HG03571 (cell line): ENCODE measurements at regions not wholly inside any gene's neighbourhood (a gene's known extent, or its start where the extent isn't known, plus 50 kb on each side); places are given as distances from the start of the nearest gene placed in this dataset.
"Not testable (repeated sequence)": the region's sequence is repeated elsewhere in the genome, so short reads cannot be mapped to it uniquely, and the experiment has no call there.

Experiments
- ATAC-seq: cut with Tn5 transposase; IDR thresholded peaks from one replicate; pipeline ENCODE4 v1.9.1; 2021; ENCODE audit not compliant: unreplicated experiment

DNA sequence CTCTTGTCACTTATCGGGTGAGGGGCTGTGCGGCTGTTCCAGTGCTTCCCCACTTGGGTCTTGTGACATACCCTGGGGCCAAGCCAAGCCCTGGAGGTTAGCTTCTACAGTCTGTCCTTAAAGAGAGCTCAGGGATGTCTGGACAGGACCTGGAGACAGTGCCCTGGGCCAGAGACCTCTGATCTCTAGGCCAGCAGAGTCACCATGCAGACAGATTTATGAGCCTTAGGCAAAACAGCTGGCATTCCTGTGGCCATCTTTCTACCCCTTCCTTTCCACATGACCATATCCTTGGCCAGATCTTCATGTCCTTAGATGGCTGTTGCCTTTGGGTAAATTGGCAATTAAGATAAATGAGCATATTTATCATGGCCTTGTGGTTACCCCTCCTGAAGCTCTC lies 678.6 kb downstream of the MAFB start:
- ATAC-seq = no peak

DNA sequence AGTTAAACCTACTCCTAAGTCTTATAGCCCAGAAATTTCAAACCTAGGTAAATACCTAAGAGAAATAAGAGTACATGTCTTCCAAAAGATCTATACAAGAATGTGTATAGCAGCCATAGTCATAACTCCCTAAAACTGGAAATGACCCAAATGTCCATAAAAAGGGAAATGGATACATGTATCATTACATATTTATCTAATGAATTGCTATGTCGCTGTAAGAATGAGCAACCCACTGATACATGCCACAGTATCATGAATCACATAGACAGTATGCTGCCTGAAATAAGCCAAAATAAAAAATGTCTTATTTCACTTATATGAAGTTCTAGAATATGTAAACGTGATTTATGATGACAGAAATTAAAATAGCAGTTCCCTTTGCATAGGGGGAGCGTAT lies 679.5 kb downstream of the MAFB start:
- ATAC-seq = no peak

DNA sequence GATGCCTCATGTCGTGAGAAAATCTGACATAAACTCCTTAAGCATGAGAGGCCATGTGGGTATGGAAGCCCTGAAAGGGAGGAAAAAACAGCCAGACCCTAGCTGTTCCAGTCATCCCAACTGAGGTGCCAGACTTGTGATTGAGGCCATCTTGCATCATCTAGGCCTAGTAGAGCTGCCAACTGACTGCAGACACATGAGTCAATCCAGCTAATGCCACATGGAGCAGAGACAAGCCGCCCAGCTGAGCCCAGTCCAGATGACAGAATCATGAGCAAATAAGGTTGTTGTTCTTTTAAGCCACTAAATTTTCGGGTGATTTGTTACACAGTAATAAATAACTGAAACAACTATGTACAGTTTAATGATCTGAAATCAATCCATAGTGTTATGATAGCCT lies 680.9 kb downstream of the MAFB start:
- ATAC-seq = no peak

DNA sequence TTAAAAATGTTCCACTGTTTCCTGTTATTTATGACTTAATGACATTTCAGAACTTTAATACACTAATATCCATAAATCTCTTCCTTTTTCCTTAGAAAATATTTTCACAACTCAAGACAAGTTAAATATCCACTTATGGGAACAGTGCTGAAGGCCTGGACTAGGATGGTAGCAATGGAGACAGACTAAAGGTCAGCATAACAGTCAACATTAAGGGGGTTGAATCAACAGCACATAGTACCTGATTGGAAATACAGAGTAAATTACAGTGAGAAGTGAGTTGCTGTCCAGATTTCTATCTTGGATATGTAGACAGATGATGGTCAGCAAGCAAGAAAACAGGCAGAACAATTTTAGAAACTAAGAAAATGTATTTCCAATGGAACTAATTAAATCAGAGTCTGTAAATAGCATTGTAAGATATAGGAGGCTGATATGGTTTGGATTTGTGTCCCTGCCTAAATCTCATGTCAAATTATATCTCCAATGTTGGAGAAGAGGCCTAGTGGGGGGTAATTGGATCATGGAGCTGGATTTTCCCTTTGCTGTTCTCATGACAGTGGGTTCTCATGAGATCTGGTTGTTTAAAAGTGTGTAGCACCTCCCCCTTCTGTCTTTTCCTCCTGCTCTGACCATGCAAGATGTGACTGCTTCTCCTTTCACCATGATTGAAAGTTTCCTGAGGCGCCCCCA lies 682.7 kb downstream of the MAFB start:
- no peak for ATAC-seq

DNA sequence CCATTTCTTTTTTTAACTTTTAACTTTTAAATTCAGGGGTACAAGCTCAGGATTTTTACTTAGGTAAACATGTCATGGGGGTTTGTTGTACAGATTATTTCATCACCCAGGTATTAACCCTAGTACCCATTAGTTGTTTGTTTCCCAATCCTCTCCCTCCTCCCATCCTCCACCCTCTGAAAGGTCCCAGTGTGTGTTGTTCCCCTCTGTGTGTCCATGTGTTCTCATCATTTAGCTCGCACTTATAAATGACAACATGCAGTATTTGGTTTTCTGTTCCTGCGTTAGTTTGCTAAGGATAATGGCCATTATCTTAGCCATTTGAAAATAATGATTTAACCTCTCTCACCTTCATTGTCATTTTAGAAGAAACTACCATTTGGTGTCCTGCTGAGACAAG lies 684.9 kb downstream of the MAFB start:
- ATAC-seq = not testable (repeated sequence)

DNA sequence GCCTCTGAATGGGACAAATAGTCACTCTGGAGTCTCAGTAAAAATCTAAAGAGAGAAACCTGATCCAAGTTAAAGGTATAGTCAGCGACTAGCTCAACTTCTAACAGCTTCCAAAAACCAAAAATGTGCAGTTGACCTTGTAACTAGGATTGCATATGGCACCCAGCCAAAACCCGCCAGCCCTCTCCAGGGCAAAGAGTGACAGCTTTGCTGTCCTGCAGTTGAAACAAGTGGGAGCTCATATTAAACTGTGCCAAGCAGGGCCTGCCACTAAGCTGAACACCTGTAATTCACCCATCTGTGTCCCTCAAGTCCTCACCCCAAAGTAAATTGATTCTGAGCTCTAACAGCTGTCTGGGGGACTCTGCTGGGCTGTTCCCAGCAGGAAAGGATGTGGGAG lies 695.3 kb downstream of the MAFB start:
- no peak for ATAC-seq

DNA sequence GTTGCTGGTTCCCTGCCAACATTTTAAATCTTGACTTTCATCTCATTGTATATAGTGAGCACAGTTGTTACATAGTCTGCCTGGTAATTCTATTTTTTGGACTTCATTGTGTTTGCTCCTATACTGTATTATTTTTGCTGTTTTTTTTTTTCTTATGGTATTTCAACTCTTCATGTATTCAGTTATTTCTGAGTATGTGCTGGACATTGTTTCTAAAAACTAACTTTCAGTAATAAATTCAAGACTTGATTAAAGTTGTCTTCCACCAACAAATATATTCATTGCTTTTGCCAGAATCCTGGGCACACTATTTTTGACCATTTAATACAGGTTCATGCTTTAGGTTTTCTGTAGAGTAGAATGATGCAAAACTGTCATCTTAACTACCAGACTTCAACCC lies 698.3 kb downstream of the MAFB start:
- ATAC-seq = no peak

DNA sequence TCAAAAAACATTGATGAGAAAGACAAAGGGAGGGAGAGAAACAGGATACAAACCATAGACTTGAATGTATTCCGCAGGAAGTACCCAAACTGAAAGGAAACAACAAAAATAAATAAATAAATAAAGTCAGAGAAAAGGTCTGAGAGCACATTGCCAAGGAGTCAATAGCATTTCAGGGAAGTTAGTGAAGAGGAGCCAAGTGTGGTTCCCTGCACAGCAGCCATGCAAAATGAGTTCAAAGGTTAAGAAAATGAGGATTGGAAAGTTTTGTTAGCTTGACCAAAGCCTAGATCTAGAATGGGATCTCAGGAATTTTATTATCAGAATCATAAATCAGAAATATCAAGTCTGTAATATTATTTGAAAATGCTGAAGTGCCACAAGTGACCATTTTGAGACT lies 700.0 kb downstream of the MAFB start:
- no peak for ATAC-seq

DNA sequence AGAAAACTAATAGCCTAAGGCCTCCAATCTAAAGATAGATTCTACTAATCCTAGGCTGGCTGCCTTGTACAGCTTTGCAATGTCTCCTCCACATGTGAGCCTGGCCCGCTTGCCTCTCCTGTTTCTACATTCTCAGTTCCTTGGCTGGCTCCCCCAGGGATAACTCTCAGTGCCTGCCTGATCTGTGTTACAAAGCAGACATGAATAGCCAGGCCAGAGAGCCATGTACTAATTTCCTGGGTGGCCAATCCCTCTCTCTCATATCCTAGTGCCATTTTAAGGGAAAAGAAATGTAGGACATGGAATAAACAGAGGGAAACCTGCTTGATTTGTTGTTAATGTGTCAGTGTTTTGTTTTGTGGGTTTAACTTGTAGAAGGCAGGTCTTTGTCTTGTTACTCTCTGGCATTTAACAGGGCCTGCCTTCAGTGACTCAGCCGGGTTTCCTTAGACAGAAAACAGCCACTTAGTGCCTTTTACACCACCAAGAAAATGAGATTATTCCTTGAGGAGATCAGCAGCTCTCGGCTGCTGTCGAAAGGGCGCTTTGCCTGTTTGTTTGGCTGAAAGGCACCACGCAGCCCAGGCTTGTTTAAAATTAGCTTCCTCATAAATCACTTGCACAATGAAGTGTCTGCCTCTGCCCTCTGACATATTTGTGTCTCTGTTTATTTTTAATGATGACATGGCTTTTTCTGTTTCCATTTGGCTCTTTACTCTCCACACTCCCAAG lies 702.7 kb downstream of the MAFB start:
- ATAC-seq = no peak

DNA sequence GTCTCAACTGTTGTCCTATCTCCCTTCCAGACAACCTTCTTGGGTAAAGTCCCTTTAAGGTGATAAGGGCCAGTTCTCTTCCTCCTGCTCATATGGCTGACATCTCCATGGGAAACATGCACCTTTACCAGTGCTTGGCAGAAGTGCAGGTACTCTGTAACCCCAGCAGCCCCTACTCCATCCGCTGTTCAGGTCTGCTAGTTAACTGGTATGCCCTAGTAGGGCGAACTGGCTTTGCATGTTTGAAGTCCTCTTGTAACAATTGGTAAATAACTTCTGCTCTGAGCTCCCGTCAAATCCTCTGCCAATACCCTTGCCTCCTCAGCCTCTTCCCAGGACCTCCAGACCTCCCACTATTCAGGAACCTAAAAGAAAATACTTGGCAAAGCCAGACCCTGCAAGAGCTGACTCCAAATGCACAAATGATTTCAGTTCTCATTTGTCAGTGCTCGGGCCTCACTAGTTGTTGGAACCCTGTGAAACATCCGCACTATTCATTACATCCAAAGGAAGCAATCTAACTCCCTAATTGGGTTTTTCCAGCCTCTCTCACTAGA lies 703.7 kb downstream of the MAFB start:
- ATAC-seq = no peak

DNA sequence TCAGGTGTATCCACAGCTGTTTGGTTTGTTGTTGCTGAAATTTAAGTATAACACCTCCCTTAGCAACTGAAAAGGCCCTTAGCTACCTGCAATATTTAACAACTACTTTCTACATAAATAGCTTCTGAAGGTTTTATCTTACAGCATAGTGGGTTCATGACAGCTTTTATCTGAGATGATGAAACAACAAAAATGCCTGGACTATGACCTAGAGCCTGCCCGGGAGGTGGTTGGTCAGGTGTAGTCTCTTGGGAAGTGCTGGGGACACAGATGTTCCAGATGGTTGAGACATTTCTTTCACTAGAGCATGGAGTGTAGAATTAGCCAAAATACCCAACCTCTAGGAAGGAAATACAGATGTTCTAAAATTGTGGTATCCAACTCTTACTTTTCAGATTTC lies 705.4 kb downstream of the MAFB start:
- no peak for ATAC-seq

DNA sequence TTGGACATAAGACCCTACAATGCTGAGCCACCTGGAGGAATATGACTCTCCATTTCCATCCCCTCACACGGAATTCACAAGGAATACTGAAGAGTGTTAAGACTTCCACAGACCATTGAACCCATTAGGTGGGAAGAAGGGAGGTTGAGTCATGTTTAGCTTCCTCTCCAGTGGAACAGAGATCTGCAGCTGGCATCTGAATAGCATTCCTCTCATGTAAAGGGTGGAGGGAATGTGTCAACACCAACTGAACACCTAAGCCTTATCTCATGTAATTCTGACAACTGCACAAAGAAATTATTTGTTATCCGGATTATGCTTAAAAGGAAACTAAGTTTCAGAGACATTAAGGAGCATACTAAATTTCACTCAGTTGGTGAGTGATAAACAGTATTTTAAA lies 705.9 kb downstream of the MAFB start:
- ATAC-seq = no peak

DNA sequence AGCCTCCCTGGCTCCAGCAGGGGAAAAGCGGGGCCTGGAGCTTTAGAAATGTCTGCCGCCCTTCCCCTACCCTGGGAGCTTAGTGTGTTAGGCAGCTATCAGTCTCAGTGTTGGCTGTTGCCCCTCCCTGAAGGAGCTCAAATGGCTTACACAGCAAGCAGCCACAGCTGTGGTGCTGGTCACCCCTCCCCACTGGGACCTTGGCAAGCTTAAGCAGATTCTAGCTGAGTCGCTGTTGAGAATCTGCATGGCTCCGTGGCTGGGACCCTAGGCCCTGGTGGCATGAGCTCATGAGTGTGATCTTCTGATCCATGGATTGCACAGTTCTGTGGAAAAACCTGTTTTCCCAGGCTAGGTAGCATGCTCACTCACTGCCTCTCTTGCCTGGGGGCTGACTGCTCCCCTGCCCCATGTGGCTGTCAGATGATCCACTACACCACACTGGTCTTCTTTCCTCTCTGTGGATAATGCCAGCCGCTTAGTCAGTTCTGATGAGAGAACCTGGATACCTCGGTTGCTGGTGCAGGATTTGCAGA lies 714.0 kb downstream of the MAFB start:
- ATAC-seq = no peak

DNA sequence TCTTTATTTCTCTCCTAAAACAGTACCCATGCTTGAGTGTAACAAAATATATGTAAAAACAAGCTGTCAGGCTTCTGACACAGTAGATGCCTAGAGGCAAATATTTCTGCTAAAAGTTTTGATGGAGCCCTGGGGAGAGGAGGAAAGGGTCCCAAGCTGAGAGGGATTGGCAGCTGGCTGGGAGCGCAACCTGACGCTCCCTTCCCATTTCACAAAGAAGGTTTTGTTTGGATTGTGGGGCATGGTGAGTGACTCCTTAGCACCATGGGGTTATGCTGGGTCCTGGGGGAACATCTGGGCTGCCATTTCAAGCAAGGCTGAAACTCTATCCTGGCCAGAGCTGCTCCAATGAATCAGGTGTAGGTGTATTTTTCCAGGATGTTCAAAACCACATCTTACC lies 720.5 kb downstream of the MAFB start:
- no peak for ATAC-seq

DNA sequence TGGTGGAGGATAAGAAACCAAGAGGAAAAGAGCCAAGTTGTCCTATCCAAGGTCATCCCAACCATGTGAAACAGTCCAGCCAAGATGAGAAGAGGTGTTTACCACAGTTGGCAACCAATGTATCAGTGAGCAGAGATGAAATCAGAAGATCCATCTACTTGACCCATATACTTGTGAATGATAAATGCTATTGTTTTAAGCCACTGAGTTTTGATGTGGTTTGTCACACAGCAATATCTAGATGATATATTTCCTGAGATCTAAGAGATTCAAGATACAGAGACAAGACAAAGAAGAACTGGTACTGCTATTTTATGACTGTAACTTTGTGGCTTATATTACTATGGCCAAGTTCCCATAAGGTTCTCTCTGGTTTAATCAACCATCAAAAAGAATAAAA lies 721.2 kb downstream of the MAFB start:
- no peak for ATAC-seq

DNA sequence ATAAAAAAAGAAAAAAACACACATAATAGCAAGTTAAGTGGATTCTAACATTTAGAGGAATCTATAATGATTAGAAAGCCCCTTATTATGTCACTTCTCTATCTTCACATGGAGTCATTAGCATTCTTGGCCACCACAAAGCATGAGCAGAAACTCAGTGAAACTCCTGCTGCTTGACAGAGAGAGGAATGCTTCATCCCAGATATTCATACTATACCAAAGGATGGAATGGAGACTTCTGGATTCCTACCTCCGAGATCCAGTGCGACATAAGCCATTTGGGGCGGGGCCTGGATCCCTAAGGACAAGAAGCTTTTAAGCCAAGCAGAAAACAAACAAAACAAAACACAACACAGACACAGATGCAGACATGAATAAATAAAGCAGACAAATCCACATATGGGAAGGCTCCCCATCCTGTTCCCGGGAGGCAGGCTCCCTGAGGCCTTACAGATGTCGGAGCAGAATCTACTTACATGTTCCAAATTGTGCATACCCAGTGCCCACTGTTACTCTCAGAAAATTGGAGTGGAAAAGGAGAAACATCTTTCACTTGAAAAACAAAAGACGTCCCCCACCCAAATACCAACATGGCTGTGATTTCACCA lies 727.3 kb downstream of the MAFB start:
- no peak for ATAC-seq

DNA sequence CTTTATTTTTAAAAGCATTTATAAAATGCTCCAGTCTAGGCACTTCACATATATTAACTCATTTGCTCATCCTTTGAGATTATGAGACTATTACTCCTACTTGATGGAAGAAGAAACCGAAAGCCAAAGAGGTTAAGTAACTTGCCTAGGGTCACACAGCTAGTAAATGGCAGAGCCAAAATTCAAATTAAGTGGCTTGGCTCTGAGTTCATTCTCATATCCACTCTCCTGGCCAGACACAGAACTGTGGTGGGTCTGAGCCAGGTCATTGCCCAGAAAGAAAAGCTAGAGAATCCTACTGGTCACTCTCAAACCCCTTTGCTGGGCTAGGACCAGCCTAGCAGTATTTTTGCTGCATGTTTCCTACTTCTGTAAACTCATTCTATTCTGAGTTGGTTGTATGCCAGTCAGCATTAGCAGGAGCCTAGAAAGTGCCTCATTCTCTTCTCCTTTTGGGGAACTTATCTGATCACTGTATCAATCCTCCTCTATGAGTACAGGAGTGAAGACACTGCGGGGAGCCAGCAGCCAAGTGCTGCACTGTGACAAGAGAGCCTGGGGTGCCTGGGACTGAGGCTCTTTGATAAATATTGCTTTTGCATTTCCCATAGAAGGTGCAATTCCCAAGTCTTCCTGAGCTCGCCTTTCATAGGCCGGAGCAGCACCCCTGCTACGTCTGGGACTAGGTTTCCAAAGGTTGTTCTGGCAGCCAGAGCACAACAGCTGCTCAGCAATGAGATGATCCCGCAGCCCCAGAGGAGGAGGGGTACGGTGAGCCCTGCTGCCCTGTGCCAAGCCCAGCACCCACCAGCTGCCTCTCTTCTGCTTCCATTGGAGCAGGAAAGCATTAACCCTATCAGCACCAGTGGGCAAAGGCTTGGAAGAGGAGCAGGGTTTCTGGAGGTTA lies 728.3 kb downstream of the MAFB start:
- no peak for ATAC-seq

DNA sequence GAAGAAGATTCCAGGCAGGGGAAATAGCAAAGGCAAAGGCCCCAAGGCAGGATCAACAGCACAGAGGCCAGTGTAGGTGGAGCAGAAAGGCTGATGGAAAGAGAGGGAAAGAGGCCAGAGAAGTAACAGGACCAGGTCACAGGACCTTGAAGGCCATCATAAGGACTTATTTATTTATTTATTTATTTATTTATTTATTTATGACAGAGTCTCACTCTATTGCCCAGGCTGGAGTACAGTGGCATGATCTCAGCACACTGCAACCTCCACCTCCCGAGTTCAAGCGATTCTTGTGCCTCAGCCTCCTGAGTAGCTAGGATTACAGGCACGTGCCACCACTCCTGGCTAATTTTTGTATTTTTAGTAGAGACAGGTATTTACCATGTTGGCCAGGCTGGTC lies 731.1 kb downstream of the MAFB start:
- ATAC-seq = not testable (repeated sequence)

DNA sequence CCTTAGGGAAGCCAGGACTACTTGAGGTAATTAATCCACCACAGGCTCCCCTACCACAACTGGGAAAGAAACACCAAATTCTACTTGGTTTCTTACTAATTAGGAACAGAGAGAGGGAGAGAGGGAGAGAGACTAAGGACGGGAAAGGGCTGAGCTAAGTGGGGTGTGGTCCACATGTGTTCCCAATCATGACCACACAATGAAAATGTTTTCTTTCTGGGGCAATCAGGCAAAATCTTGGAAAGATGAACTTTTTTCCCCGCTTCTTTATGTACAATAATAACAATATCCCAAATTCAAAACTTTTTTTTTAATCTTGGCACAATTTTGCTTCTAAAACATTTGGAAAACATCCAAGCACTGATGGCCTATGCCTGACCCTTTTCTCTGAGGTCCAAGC lies 734.4 kb downstream of the MAFB start:
- ATAC-seq = no peak

DNA sequence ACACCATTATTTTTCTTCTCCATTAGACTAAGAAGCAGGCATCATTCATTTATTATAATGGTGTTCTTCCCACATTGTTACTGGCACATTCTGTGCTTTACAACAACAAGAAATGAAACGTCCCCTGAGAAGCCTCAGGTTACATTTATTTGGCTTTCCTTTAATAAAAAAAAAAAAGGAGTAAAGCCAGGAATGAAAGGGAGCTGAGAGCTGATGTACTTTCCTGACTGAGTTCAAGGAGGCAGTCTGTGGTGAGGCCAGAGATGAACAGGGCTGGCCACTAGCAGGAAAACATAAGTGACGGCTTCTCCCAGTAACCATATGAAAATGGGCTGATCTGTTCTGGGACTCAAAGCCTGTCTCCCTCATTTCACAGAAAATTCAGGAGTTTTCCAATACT lies 742.1 kb downstream of the MAFB start:
- ATAC-seq = no peak
